ENCODE measurements at regions not wholly inside any gene's neighbourhood (a gene's known extent, or its start where the extent isn't known, plus 50 kb on each side); places are given as distances from the start of the nearest gene placed in this dataset.

- DNase-seq (ENCODE audit: low spot score), result no peak
Measured at GRCh38 chr2:212832211-212833195, 293.9 kb upstream of the ERBB4 start.

GRCh38 chr2:212831671-212832199, 293.1 kb upstream of the ERBB4 start:
- ATAC-seq (ENCODE audit: low FRiP score) (no peak), DNase-seq (ENCODE audit: low spot score) (no peak)
- TF ChIP-seq CTCF (IDR thresholded peaks at IDR 0.05), result no peak

More at GRCh38 chr2:212832211-212833195, 293.9 kb upstream of the ERBB4 start:
- no peak for ATAC-seq (ENCODE audit: low FRiP score)
- no peak for TF ChIP-seq CTCF (IDR thresholded peaks at IDR 0.05)

- ATAC-seq (ENCODE audit: low FRiP score), result no peak
- no peak for DNase-seq (ENCODE audit: low spot score)
- no peak for TF ChIP-seq CTCF (IDR thresholded peaks at IDR 0.05)
Measured at GRCh38 chr2:212816267-212816666, 277.7 kb upstream of the ERBB4 start.

- DNase-seq (ENCODE audit: low spot score), result no peak
- ATAC-seq (ENCODE audit: low FRiP score), result no peak
- TF ChIP-seq CTCF (IDR thresholded peaks at IDR 0.05), result no peak
Measured at GRCh38 chr2:212815453-212815852, 276.9 kb upstream of the ERBB4 start.

- TF ChIP-seq CTCF (IDR thresholded peaks at IDR 0.05), result no peak
- ATAC-seq (ENCODE audit: low FRiP score), result no peak
Measured at GRCh38 chr2:212814941-212815340, 276.3 kb upstream of the ERBB4 start.

GRCh38 chr2:212811921-212812320, 273.3 kb upstream of the ERBB4 start:
- ATAC-seq (ENCODE audit: low FRiP score), result no peak
- TF ChIP-seq CTCF (IDR thresholded peaks at IDR 0.05), result no peak

More at GRCh38 chr2:212814941-212815340, 276.3 kb upstream of the ERBB4 start:
- no peak for DNase-seq (ENCODE audit: low spot score)

More at GRCh38 chr2:212811921-212812320, 273.3 kb upstream of the ERBB4 start:
- DNase-seq (ENCODE audit: low spot score), result no peak

Data from omental fat pad (tissue), 3 donors.